Vagina (tissue), 2 donors: ENCODE measurements at regions not wholly inside any gene's neighbourhood (a gene's known extent, or its start where the extent isn't known, plus 50 kb on each side); places are given as distances from the start of the nearest gene placed in this dataset.

ENCODE experiments used
- DNase-seq, 2 donors: peaks; one replicate each; pipeline ENCODE4 v3.0.0-alpha.2; 2017; ENCODE audit errors: extremely low spot score in 2 of 2
- H3K27ac ChIP-seq: fragments of 200-600 bp; sonication (generic); one replicate; pipeline ENCODE4 v1.5.1; 2019
- H3K27me3 ChIP-seq: fragments of 200-600 bp; sonication (generic); one replicate; pipeline ENCODE4 v1.5.1; 2019
- H3K36me3 ChIP-seq, 2 donors: fragments of 200-600 bp; sonication (generic); one replicate each; pipeline ENCODE4 v1.5.1; 2017 to 2019
- H3K4me1 ChIP-seq: fragments of 200-600 bp; sonication (generic); one replicate; pipeline ENCODE4 v1.5.1; 2019
- H3K4me3 ChIP-seq, 2 donors: fragments of 200-600 bp; sonication (generic); 1 replicate in 1 of 2; 2 replicates in 1 of 2; pipeline ENCODE4 v1.5.1; 2016 to 2019
- H3K9me3 ChIP-seq: fragments of 200-600 bp; sonication (generic); one replicate; pipeline ENCODE4 v1.5.1; 2019
- CTCF ChIP-seq, 3 experiments: fragments of 450-650 bp in 2 of 3; fragments of 200-600 bp in 1 of 3; sonication (generic) in 1 of 3; IDR thresholded peaks; one replicate each; pipeline ENCODE4 v1.5.1; 2017 to 2019; ENCODE audit warnings: antibody characterized with exemption in 3 of 3, mild to moderate bottlenecking in 2 of 3, moderate library complexity in 2 of 3
- POLR2A ChIP-seq, 2 donors: fragments of 450-650 bp; IDR thresholded peaks; one replicate each; pipeline ENCODE4 v1.6.1; 2017; ENCODE audit warnings: antibody characterized with exemption in 2 of 2, mild to moderate bottlenecking in 2 of 2, moderate library complexity in 2 of 2
- POLR2AphosphoS5 ChIP-seq, 2 donors: sonication (generic); formaldehyde crosslinking; IDR thresholded peaks; one replicate each; pipeline ENCODE4 v1.9.0; 2017; ENCODE audit warnings: antibody characterized with exemption in 2 of 2, mild to moderate bottlenecking in 2 of 2, low read depth in 1 of 2; ENCODE audit not compliant: insufficient read depth in 1 of 2
- intact Hi-C: fragments of 100-400 bp; cut with DNase I; formaldehyde crosslinking; loops from one replicate; pipeline ENCODE4 v1.15.1; 2023

- TF ChIP-seq CTCF (IDR thresholded peaks at IDR 0.05), result no peak
- TF ChIP-seq POLR2A (IDR thresholded peaks at IDR 0.05), result no peak
- no peak for TF ChIP-seq POLR2AphosphoS5 (IDR thresholded peaks at IDR 0.05; ENCODE audit: insufficient read depth in 1 of 2, low read depth in 1 of 2)
- no peaks in the 10 kb centered on the region for H3K9me3 ChIP-seq
- intact Hi-C loops, result no loop called here
- H3K27ac ChIP-seq, result no peak overlapping the region
- H3K4me1 ChIP-seq, result no peaks in the 10 kb centered on the region
- no peak overlapping the region for H3K4me3 ChIP-seq
- no peaks in the 10 kb centered on the region for H3K27me3 ChIP-seq
- no peak for DNase-seq
- H3K36me3 ChIP-seq, result no peaks in the 10 kb centered on the region
These were observed 337.0 kb upstream of the MTNR1B start for GRCh38 chr11:92632495-92632894.

- DNase-seq, result no peak
- no peak overlapping the region for H3K4me3 ChIP-seq
- no peak for TF ChIP-seq POLR2AphosphoS5 (IDR thresholded peaks at IDR 0.05; ENCODE audit: insufficient read depth in 1 of 2, low read depth in 1 of 2)
- TF ChIP-seq POLR2A (IDR thresholded peaks at IDR 0.05), result no peak
- TF ChIP-seq CTCF (IDR thresholded peaks at IDR 0.05), result no peak
- H3K36me3 ChIP-seq, result no peaks in the 10 kb centered on the region
- intact Hi-C loops, result no loop called here
- no peaks in the 10 kb centered on the region for H3K4me1 ChIP-seq
- no peaks in the 10 kb centered on the region for H3K9me3 ChIP-seq
- H3K27me3 ChIP-seq, result no peaks in the 10 kb centered on the region
- no peak overlapping the region for H3K27ac ChIP-seq
These were observed 335.6 kb upstream of the MTNR1B start for GRCh38 chr11:92633820-92634219.

GRCh38 chr11:92636543-92637188 lies 332.8 kb upstream of the MTNR1B start:
- no peak for DNase-seq

GRCh38 chr11:92638678-92639077 lies 330.8 kb upstream of the MTNR1B start:
- Histone ChIP-seq H3K27ac (no peak overlapping the region), H3K9me3 (no peaks in the 10 kb centered on the region), H3K36me3 (no peaks in the 10 kb centered on the region), H3K4me3 (no peak overlapping the region), H3K27me3 (no peaks in the 10 kb centered on the region), H3K4me1 (no peaks in the 10 kb centered on the region)
- no peak for TF ChIP-seq CTCF (IDR thresholded peaks at IDR 0.05)
- no peak for TF ChIP-seq POLR2AphosphoS5 (IDR thresholded peaks at IDR 0.05; ENCODE audit: insufficient read depth in 1 of 2, low read depth in 1 of 2)
- TF ChIP-seq POLR2A (IDR thresholded peaks at IDR 0.05), result no peak
- intact Hi-C loops, result no loop called here
- no peak for DNase-seq

More at GRCh38 chr11:92636543-92637188, 332.8 kb upstream of the MTNR1B start:
- Histone ChIP-seq H3K27ac (no peak overlapping the region), H3K9me3 (no peaks in the 10 kb centered on the region), H3K27me3 (no peaks in the 10 kb centered on the region), H3K36me3 (no peaks in the 10 kb centered on the region), H3K4me3 (no peak overlapping the region), H3K4me1 (no peaks in the 10 kb centered on the region)
- TF ChIP-seq POLR2A (IDR thresholded peaks at IDR 0.05), result no peak
- no peak for TF ChIP-seq CTCF (IDR thresholded peaks at IDR 0.05)
- TF ChIP-seq POLR2AphosphoS5 (IDR thresholded peaks at IDR 0.05; ENCODE audit: insufficient read depth in 1 of 2, low read depth in 1 of 2), result no peak
- intact Hi-C loops, result no loop called here

- no peaks in the 10 kb centered on the region for H3K36me3 ChIP-seq
- no peak for DNase-seq
- no peak overlapping the region for H3K4me3 ChIP-seq
- H3K4me1 ChIP-seq, result no peaks in the 10 kb centered on the region
- no peak for TF ChIP-seq POLR2AphosphoS5 (IDR thresholded peaks at IDR 0.05; ENCODE audit: insufficient read depth in 1 of 2, low read depth in 1 of 2)
- TF ChIP-seq CTCF (IDR thresholded peaks at IDR 0.05), result no peak
- TF ChIP-seq POLR2A (IDR thresholded peaks at IDR 0.05), result no peak
- no peaks in the 10 kb centered on the region for H3K9me3 ChIP-seq
- no peaks in the 10 kb centered on the region for H3K27me3 ChIP-seq
- intact Hi-C loops, result no loop called here
- no peak overlapping the region for H3K27ac ChIP-seq
These were observed 327.1 kb upstream of the MTNR1B start for GRCh38 chr11:92642177-92642931.
